SU-DHL-6 (cell line): ENCODE measurements at regions not wholly inside any gene's neighbourhood (a gene's known extent, or its start where the extent isn't known, plus 50 kb on each side); places are given as distances from the start of the nearest gene placed in this dataset.

Experiments
- CTCF ChIP-seq: fragments of 200-600 bp; sonication (generic); IDR thresholded peaks from one replicate; pipeline ENCODE4 v1.5.1; 2017; ENCODE audit warnings: antibody characterized with exemption, mild to moderate bottlenecking, low read length, moderate library complexity; ENCODE audit not compliant: insufficient read depth, poor library complexity, severe bottlenecking
- EZH2phosphoT487 ChIP-seq: fragments of 200-600 bp; sonication (generic), shearing (Covaris generic); conservative IDR thresholded peaks from 2 replicates; pipeline ENCODE4 v1.6.1; 2018; ENCODE audit warnings: mild to moderate bottlenecking, antibody characterized with exemption, low read length, moderate library complexity, mixed read lengths

- TF ChIP-seq CTCF: no peak
- TF ChIP-seq EZH2phosphoT487: no peak
These were observed 123.9 kb upstream of the BET1 start for GRCh38 chr7:94128072-94128471.
